Liver (tissue), 3 donors: ENCODE measurements at regions not wholly inside any gene's neighbourhood (a gene's known extent, or its start where the extent isn't known, plus 50 kb on each side); places are given as distances from the start of the nearest gene placed in this dataset.

ENCODE experiments used
- ATF3 ChIP-seq: IDR thresholded peaks from 2 replicates; pipeline ENCODE4 v1.6.1; 2016; ENCODE audit warnings: antibody characterized with exemption
- CTCF ChIP-seq: fragments of 150-350 bp; IDR thresholded peaks from 2 replicates; pipeline ENCODE4 v1.5.1; 2017; ENCODE audit warnings: improper control_type of control experiment, low read depth, low read length; ENCODE audit not compliant: missing input control
- EGR1 ChIP-seq, 2 donors: IDR thresholded peaks; 2 replicates each; pipeline ENCODE4 v1.6.1; 2016 to 2018; ENCODE audit warnings: antibody characterized with exemption in 2 of 2, low read depth in 2 of 2
- GABPA ChIP-seq, 2 donors: IDR thresholded peaks in 1 of 2; conservative IDR thresholded peaks in 1 of 2; 2 replicates each; pipeline ENCODE4 v1.6.1; 2016; ENCODE audit warnings: antibody characterized with exemption in 2 of 2, mild to moderate bottlenecking in 1 of 2, moderate library complexity in 1 of 2
- JUND ChIP-seq, 2 donors: IDR thresholded peaks; 2 replicates each; pipeline ENCODE4 v1.6.1; 2016; ENCODE audit warnings: antibody characterized with exemption in 2 of 2
- NR2F2 ChIP-seq: IDR thresholded peaks from 2 replicates; pipeline ENCODE4 v1.6.1; 2016; ENCODE audit warnings: antibody characterized with exemption
- RAD21 ChIP-seq, 2 donors: IDR thresholded peaks; 2 replicates each; pipeline ENCODE4 v1.6.1; 2016; ENCODE audit warnings: antibody characterized with exemption in 2 of 2, mild to moderate bottlenecking in 2 of 2
- RXRA ChIP-seq, 2 donors: IDR thresholded peaks; 2 replicates each; pipeline ENCODE4 v1.6.1; 2017 to 2018; ENCODE audit warnings: antibody characterized with exemption in 2 of 2, mild to moderate bottlenecking in 1 of 2
- SP1 ChIP-seq: IDR thresholded peaks from 2 replicates; pipeline ENCODE4 v1.6.1; 2018; ENCODE audit warnings: antibody characterized with exemption, mild to moderate bottlenecking
- TAF1 ChIP-seq: conservative IDR thresholded peaks from 2 replicates; pipeline ENCODE4 v1.6.1; 2016; ENCODE audit warnings: antibody characterized with exemption, mild to moderate bottlenecking
- YY1 ChIP-seq: IDR thresholded peaks from 2 replicates; pipeline ENCODE4 v1.6.1; 2016; ENCODE audit warnings: antibody characterized with exemption, mild to moderate bottlenecking
- TF ChIP-seq, protein P1 (sequence below): IDR thresholded peaks from 2 replicates; pipeline ENCODE4 v1.6.1; 2016; ENCODE audit warnings: antibody characterized with exemption, mild to moderate bottlenecking
- TF ChIP-seq, protein P2 (sequence below): IDR thresholded peaks from 2 replicates; pipeline ENCODE4 v1.6.1; 2016; ENCODE audit warnings: antibody characterized with exemption
- TF ChIP-seq, protein P3 (sequence below): IDR thresholded peaks from 2 replicates; pipeline ENCODE4 v1.6.1; 2016; ENCODE audit warnings: antibody characterized with exemption
- donor health status: healthy.
- donor health status: healthy.

DNA sequence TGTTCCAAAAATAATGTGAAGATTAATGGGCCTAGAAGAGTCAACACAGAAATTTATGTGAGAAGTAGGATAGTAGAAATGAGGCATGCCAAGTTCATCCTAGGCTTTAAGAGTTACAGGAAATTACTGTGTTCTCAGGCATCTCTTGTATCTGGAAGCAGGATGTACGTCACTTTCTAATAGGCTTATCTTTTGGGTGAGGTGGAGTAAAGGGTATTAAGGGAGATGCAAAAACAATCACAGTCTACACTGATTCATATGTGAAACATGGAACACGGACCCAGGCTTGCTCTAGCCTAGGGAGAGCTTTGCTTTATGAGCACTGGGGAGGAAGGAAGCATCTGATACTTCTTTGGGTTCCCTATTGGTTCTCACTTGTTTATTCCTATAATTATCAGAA is 84.5 kb upstream of the RGS4 start:
- TF ChIP-seq CTCF (no peak), GABPA (IDR thresholded peaks at IDR 0.05 in 1 of 2, conservative IDR thresholded peaks at IDR 0.05 in 1 of 2) (no peak), SP1 (no peak), JUND (IDR thresholded peaks at IDR 0.05) (no peak), ATF3 (no peak), TAF1 (no peak), RAD21 (IDR thresholded peaks at IDR 0.05) (no peak), EGR1 (IDR thresholded peaks at IDR 0.05; ENCODE audit: low read depth in 2 of 2) (no peak), RXRA (IDR thresholded peaks at IDR 0.05) (no peak), NR2F2 (no peak), YY1 (no peak)
- TF ChIP-seq, protein P1, sequence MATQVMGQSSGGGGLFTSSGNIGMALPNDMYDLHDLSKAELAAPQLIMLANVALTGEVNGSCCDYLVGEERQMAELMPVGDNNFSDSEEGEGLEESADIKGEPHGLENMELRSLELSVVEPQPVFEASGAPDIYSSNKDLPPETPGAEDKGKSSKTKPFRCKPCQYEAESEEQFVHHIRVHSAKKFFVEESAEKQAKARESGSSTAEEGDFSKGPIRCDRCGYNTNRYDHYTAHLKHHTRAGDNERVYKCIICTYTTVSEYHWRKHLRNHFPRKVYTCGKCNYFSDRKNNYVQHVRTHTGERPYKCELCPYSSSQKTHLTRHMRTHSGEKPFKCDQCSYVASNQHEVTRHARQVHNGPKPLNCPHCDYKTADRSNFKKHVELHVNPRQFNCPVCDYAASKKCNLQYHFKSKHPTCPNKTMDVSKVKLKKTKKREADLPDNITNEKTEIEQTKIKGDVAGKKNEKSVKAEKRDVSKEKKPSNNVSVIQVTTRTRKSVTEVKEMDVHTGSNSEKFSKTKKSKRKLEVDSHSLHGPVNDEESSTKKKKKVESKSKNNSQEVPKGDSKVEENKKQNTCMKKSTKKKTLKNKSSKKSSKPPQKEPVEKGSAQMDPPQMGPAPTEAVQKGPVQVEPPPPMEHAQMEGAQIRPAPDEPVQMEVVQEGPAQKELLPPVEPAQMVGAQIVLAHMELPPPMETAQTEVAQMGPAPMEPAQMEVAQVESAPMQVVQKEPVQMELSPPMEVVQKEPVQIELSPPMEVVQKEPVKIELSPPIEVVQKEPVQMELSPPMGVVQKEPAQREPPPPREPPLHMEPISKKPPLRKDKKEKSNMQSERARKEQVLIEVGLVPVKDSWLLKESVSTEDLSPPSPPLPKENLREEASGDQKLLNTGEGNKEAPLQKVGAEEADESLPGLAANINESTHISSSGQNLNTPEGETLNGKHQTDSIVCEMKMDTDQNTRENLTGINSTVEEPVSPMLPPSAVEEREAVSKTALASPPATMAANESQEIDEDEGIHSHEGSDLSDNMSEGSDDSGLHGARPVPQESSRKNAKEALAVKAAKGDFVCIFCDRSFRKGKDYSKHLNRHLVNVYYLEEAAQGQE, result no peak
- TF ChIP-seq, protein P2, sequence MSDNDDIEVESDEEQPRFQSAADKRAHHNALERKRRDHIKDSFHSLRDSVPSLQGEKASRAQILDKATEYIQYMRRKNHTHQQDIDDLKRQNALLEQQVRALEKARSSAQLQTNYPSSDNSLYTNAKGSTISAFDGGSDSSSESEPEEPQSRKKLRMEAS, result no peak
- TF ChIP-seq, protein P3, sequence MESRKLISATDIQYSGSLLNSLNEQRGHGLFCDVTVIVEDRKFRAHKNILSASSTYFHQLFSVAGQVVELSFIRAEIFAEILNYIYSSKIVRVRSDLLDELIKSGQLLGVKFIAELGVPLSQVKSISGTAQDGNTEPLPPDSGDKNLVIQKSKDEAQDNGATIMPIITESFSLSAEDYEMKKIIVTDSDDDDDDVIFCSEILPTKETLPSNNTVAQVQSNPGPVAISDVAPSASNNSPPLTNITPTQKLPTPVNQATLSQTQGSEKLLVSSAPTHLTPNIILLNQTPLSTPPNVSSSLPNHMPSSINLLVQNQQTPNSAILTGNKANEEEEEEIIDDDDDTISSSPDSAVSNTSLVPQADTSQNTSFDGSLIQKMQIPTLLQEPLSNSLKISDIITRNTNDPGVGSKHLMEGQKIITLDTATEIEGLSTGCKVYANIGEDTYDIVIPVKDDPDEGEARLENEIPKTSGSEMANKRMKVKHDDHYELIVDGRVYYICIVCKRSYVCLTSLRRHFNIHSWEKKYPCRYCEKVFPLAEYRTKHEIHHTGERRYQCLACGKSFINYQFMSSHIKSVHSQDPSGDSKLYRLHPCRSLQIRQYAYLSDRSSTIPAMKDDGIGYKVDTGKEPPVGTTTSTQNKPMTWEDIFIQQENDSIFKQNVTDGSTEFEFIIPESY, result no peak
